Caki2 (cell line): ENCODE measurements at regions not wholly inside any gene's neighbourhood (a gene's known extent, or its start where the extent isn't known, plus 50 kb on each side); places are given as distances from the start of the nearest gene placed in this dataset.

Source experiments
- DNase-seq: peaks from one replicate; pipeline ENCODE4 v3.0.0-alpha.2; 2015; ENCODE audit warnings: low read depth
- in situ Hi-C: cut with HindIII; loops from 2 replicates; pipeline ENCODE4 v1.10.0; 2016; ENCODE audit warnings: low sequenced_read_pairs, low pct_unique_long_range_greater_than_20kb, mixed read lengths

- peak; percentile 45 for DNase-seq
Observed at GRCh38 chr7:25622695-25623094, 394.4 kb upstream of the NPVF start.

GRCh38 chr7:25624051-25624450 is 395.8 kb upstream of the NPVF start:
- peak; percentile 21 for DNase-seq
- in situ Hi-C loops, result no loop called here

More at GRCh38 chr7:25622695-25623094, 394.4 kb upstream of the NPVF start:
- in situ Hi-C loops, result no loop called here

- no peak for DNase-seq
- in situ Hi-C loops, result no loop called here
Observed at GRCh38 chr7:25624833-25625232, 396.5 kb upstream of the NPVF start.

GRCh38 chr7:25625306-25625992 is 397.2 kb upstream of the NPVF start:
- DNase-seq, result no peak
- in situ Hi-C loops, result no loop called here

GRCh38 chr7:25626451-25627131 is 398.3 kb upstream of the NPVF start:
- in situ Hi-C loops, result no loop called here
- no peak for DNase-seq

GRCh38 chr7:25628446-25628845 is 400.2 kb upstream of the NPVF start:
- in situ Hi-C loops, result no loop called here
- DNase-seq, result no peak

GRCh38 chr7:25632616-25633015 is 404.3 kb upstream of the NPVF start:
- in situ Hi-C loops, result no loop called here
- no peak for DNase-seq

- DNase-seq, result no peak
- in situ Hi-C loops, result no loop called here
Observed at GRCh38 chr7:25633426-25634036, 405.2 kb upstream of the NPVF start.

GRCh38 chr7:25636168-25636567 is 407.9 kb upstream of the NPVF start:
- in situ Hi-C loops, result no loop called here
- no peak for DNase-seq

GRCh38 chr7:25636871-25637283 is 408.6 kb upstream of the NPVF start:
- in situ Hi-C loops, result no loop called here
- DNase-seq, result no peak

- DNase-seq, result no peak
- in situ Hi-C loops, result no loop called here
Observed at GRCh38 chr7:25638068-25638467, 409.8 kb upstream of the NPVF start.

- in situ Hi-C loops, result no loop called here
- DNase-seq, result no peak
Observed at GRCh38 chr7:25638590-25639244, 410.4 kb upstream of the NPVF start.

- no peak for DNase-seq
- in situ Hi-C loops, result no loop called here
Observed at GRCh38 chr7:25642849-25643248, 414.6 kb upstream of the NPVF start.

GRCh38 chr7:25643286-25643685 is 415.0 kb upstream of the NPVF start:
- DNase-seq, result no peak
- in situ Hi-C loops, result no loop called here

- no peak for DNase-seq
- in situ Hi-C loops, result no loop called here
Observed at GRCh38 chr7:25643770-25644394, 415.6 kb upstream of the NPVF start.

GRCh38 chr7:25646726-25647413 is 418.6 kb upstream of the NPVF start:
- DNase-seq, result no peak
- in situ Hi-C loops, result no loop called here

GRCh38 chr7:25647872-25648271 is 419.6 kb upstream of the NPVF start:
- in situ Hi-C loops, result no loop called here

GRCh38 chr7:25652366-25652765 is 424.1 kb upstream of the NPVF start:
- in situ Hi-C loops, result no loop called here

More at GRCh38 chr7:25647872-25648271, 419.6 kb upstream of the NPVF start:
- no peak for DNase-seq

More at GRCh38 chr7:25652366-25652765, 424.1 kb upstream of the NPVF start:
- DNase-seq, result no peak
